ENCODE measurements at regions not wholly inside any gene's neighbourhood (a gene's known extent, or its start where the extent isn't known, plus 50 kb on each side); places are given as distances from the start of the nearest gene placed in this dataset.

- TF ChIP-seq CTCF (IDR thresholded peaks at IDR 0.05) (no peak), EZH2 (IDR thresholded peaks at IDR 0.05) (no peak), EZH2phosphoT487 (IDR thresholded peaks at IDR 0.05) (no peak)
These were observed 222.8 kb upstream of the HS6ST1 start for GRCh38 chr2:128541448-128541847.

All from neural progenitor cell (in vitro differentiated cells).